ENCODE measurements at regions not wholly inside any gene's neighbourhood (a gene's known extent, or its start where the extent isn't known, plus 50 kb on each side); places are given as distances from the start of the nearest gene placed in this dataset.

DNA sequence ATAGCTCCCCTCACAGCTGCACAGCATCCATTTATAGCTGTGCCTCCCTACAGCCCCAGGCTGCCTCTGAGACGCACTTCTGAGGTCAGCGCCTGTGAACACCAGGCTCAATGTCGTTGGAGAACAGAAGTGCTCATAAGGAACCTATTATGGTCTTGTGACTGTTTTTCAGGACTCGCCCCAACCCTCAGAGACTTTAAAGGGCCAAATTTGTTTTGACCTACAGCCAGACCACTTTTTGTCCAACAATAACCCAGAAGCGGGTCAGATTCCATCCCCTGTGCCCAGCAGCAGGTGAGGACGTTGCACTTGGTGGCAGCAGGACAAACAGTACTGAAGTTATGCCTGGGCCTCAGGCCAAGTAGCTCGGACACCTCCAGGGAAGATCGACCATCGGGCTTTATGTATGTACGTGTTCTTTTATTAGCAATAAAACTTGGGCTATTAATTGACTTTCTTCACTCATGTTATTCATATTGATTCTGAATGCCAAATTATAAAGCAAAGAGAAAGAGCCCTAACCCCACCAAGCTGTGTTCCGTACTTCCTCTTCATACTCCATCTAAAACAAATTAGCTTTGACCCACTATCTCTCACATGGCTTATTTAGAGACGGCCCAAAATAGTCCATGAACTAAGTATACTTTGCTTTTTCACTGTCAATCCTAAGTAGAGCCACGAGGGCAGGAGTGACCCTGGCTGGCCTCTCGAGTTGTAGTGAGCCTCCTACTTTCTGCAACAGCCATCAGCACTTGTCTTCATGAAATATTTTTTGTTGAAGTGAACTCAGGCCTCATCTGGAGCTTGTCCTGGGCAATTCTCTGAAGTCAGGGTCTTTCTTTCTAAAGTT is 92.3 kb upstream of the PAX6 start:
- DNase-seq (ENCODE audit: low read depth) = no peak

- no peak for DNase-seq (ENCODE audit: low read depth)
Observed at GRCh38 chr11:31902706-31903105, 91.6 kb upstream of the PAX6 start.

GRCh38 chr11:31895926-31896325 is 84.8 kb upstream of the PAX6 start:
- no peak for DNase-seq (ENCODE audit: low read depth)

DNA sequence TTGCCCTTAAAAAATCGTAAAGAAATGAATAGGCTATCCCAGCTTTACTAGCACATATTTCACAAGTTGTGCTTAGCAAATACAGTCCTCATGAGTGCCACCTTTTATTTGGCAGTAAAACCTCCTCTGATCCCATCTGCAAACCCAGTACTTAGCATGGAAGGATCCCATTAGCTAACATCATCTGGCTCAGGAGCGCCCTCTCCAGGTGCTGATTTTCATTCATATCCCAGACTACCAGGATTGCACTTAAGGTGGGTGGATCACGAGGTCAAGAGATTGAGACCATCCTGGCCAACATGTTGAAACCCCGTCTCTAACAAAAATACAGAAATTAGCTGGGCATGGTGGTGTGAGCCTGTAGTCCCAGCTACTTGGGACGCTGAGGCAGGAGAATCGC is 76.1 kb upstream of the PAX6 start:
- no peak for DNase-seq (ENCODE audit: low read depth)

GRCh38 chr11:31884080-31884479 is 73.0 kb upstream of the PAX6 start:
- no peak for DNase-seq (ENCODE audit: low read depth)

DNA sequence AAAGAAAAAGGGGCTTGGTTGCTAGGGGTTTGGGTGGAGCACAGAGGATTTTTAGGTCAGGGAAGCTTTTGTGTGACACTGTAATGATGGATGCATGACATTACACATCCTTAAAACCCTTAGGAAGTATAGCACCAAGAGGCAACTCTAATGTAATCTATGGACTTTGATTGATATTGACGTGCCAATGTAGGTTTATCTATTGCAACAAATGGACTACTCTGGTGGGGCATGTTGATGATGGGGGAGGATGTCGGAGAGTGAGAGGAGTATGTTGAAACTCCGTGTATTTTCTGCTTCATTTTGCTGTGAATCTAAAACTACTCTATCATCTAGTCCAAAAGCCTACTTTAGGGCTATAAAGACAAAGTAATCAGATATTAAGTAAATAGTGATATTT is 72.3 kb upstream of the PAX6 start:
- no peak for DNase-seq (ENCODE audit: low read depth)

DNA sequence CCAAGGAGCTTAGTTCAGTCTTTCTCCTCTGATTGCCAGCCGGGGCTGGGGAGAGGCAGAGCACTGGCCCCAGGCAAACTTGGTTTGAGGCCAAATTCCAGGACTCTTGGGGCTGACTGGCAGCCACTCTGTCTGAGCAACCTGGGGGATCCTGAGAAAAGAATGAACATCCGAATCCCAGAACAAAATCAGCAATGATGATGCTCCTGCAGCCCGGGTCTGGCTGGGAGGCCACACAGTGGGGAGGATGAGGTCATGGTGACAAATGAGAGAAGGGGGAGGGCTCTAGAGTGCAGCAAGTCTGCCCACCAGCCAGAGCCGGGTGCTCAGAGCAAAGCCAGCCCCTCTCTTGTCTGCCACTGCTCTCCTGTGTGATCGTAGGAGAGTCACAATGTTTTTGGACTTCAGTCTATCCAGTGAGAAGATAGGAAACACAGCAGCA is 71.8 kb upstream of the PAX6 start:
- DNase-seq (ENCODE audit: low read depth) = peak; percentile 3

- DNase-seq (ENCODE audit: low read depth) = no peak
Observed at GRCh38 chr11:31881825-31882224, 70.7 kb upstream of the PAX6 start.

DNA sequence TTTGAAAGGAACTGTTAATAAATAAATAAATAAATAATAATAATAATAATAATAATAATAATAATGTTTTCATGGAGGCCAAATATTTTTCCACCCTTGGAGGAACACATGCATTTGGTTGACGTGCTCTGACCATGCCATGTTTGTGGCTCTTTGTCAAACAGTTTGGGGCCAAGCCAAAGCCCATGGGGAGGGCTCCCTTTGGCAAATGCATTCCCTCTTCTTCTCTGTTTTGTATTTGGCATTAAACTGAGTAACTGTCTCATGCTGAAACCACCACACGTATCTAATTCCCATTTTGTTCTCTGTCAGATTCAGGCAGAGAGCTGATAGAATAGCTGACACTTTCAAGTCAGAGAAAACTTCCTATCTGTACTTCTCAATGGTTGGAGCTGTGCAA is 68.6 kb upstream of the PAX6 start:
- no peak for DNase-seq (ENCODE audit: low read depth)

DNA sequence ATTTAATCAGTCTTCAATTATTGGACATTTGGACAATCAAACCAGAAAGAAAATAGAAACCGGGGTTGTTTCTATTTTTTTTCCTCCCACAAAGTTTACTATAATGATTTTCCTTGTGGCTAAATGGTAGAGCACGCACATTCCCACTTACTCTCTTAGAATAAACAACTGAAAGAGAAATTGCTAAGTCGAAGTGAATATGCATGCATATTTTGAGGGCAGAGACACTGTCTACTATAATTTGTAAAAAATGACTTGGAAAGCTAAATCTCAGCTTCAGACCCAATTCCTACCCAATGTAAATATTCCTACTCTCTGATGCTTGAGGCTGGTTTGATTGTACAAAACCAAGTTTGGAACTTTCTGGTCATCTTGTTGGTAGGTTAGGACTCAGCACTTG is 66.7 kb upstream of the PAX6 start:
- DNase-seq (ENCODE audit: low read depth) = no peak

DNA sequence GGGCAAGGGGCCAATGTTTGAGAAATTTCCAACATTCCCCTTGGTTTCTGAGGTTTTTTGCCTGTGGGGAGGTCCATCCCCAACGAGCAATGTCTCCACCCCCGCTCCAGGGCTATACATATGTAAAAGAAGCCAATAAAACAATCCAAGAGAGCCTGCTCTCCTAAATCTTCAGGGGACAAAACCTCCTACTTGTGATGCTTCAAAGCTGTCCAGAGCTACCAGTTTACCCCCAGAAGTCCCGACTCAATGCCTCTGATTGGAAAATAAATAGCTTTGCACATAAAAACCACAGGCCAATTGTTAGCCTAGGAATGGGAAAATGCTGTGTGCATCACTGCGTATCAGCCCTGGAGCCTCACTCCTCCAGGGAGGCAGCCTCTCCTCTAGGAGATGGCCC is 66.0 kb upstream of the PAX6 start:
- no peak for DNase-seq (ENCODE audit: low read depth)

DNA sequence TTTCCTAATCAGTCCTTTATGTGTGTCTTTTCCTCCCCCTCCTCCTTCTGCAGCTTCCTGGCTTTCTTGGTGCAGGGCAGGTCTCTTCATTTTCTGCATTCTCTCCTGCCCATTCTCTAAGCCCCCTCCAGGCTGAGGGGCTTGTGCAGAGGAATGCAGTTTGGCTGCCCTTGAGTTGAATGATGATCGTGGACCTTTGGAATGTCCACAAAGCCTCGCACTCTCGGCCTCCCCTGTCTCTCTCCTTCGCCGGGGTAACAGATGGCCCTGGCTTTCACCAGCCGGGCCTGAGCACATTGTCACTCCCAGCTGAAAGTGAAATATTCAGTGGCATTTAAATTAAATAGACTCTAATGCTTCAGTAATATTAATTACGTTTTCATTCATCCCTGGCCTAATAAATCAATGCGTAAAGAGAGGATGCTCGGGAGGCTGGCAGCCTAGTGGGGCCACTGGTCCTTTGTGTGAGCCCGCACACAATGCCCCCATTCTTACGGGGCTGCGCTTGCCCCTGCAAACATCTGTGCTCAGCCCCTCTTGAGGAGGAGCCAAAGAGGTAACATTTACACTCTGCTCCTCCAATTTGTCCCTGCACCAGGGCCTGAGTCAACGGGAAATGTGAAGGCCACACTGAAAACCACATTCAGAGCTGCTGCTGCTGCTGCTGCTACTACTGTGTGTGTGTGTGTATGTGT is 64.9 kb upstream of the PAX6 start:
- DNase-seq (ENCODE audit: low read depth) = no peak

- no peak for DNase-seq (ENCODE audit: low read depth)
Observed at GRCh38 chr11:31874631-31875191, 63.6 kb upstream of the PAX6 start.

GRCh38 chr11:31873124-31873523 is 62.0 kb upstream of the PAX6 start:
- DNase-seq (ENCODE audit: low read depth) = peak; percentile 2

- DNase-seq (ENCODE audit: low read depth) = peak; percentile 20
Observed at GRCh38 chr11:31872076-31872443, 60.9 kb upstream of the PAX6 start.

DNA sequence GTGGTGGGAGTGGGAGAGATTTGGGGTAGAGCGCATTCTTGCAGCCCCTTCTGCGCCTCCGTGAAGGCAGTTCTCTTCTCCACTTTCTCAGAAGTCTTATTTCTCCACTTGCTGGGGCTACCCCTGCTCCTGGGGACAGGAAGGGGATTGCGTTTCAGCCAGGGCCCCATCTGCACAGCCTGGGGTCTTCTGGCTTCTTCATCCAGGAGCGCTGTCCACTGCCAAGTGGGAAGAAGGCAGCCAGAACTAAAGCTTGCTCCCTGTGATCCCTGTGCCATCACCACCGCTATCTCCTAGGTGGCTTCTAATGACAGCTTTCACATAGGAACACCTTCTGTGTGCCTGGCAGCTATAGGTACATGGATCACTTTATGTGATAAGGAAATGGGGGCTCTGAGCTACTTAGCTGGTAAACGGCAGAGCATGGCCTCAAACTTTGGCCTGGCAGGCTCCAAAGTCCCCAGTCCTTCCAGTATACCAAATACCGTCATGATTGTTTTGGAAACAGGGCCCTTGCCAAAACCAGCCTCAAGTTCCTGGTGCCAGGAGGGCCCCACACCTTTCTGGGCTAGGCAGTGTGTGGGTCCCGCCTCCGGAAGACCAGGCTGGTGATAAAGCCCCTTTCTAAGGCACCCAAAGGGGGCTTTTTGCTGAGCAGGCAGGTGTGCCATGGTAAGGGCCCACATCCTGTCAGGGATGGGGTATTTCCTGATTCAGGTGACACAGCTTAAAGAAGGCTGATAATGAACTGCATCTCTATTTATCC is 60.4 kb upstream of the PAX6 start:
- DNase-seq (ENCODE audit: low read depth) = no peak

DNA sequence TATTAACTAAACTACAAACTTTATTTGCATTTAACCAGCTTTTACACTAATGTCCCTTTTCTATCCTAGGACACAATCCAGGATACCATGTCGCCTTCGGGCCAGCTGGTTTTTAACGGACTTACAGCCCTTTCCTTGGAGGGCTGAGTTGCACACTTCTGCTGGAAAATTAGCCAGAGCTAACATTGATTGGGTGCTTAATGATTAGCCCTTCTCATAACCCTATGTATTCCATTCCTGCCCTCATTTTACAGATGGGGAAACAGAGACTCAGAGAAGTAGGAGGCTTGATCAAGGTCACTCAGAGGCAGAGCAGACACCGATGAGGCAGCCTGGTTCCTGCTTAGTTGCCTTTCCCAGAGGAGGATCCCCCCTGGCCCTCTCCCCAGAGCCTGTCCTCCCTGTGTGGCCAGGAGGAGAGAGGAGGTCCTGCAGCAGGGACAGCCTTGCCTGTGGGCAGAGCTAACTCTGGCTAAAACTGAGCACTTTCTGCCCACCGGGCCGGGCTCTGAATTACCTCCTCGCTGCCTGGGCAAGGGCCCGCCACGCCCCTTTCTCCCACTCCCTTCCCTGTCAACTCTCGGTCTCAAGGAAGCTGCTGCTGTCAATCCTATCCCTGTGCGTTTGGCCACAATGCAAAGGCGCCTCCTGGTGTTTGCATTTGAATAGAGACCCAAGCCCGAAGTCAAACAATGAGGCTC is 59.6 kb upstream of the PAX6 start:
- peak; percentile 31 for DNase-seq (ENCODE audit: low read depth)

- no peak for DNase-seq (ENCODE audit: low read depth)
Observed at GRCh38 chr11:31869986-31870385, 58.9 kb upstream of the PAX6 start.

GRCh38 chr11:31865606-31866300 is 54.6 kb upstream of the PAX6 start:
- no peak for DNase-seq (ENCODE audit: low read depth)

- DNase-seq (ENCODE audit: low read depth) = no peak
Observed at GRCh38 chr11:31863170-31863832, 52.2 kb upstream of the PAX6 start.

- DNase-seq (ENCODE audit: low read depth) = no peak
Observed at GRCh38 chr11:31861011-31861410, 49.9 kb upstream of the PAX6 start.

Data from renal cortical epithelial cell (primary cell).